ENCODE measurements at regions not wholly inside any gene's neighbourhood (a gene's known extent, or its start where the extent isn't known, plus 50 kb on each side); places are given as distances from the start of the nearest gene placed in this dataset.

DNA sequence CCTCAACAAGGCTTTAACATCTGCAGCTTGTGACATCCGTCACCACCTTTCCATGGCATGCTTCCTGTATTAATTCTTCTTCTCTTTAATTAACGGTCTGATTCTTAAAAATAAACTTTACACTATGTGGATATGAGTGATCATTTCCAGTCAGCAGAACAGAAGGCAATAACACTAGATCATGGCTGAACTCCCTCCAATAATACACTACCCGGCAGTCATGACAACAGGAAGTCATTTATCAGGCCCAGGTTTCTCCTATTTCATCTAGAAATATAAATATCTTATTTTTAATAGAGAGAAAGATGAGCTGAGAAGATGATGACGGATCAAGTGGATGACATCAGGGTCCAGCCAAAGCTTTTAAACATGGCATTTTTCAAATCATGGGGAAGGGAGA, 792.2 kb downstream of the SLC4A3 start:
- no peak for DNase-seq (ENCODE audit: low spot score)
- TF ChIP-seq HMGA2 (CRISPR knock-in tag; IDR thresholded peaks at IDR 0.05) (no peak), MYBL2 (CRISPR knock-in tag; IDR thresholded peaks at IDR 0.05) (no peak), CREB1 (CRISPR knock-in tag; IDR thresholded peaks at IDR 0.05) (no peak), RORB (CRISPR knock-in tag; IDR thresholded peaks at IDR 0.05) (no peak), TCF7 (CRISPR knock-in tag; IDR thresholded peaks at IDR 0.05; ENCODE audit: low read depth) (no peak), ZNF232 (CRISPR knock-in tag; IDR thresholded peaks at IDR 0.05) (no peak), SMAD4 (CRISPR knock-in tag; IDR thresholded peaks at IDR 0.05) (no peak), IRF2 (CRISPR knock-in tag; IDR thresholded peaks at IDR 0.05; ENCODE audit: borderline replicate concordance, low read depth) (no peak), TEAD4 (CRISPR knock-in tag; IDR thresholded peaks at IDR 0.05) (no peak), ESRRA (CRISPR knock-in tag; IDR thresholded peaks at IDR 0.05; ENCODE audit: borderline replicate concordance) (no peak), NR2C2 (CRISPR knock-in tag; IDR thresholded peaks at IDR 0.05) (no peak)
- TF ChIP-seq, protein P1, sequence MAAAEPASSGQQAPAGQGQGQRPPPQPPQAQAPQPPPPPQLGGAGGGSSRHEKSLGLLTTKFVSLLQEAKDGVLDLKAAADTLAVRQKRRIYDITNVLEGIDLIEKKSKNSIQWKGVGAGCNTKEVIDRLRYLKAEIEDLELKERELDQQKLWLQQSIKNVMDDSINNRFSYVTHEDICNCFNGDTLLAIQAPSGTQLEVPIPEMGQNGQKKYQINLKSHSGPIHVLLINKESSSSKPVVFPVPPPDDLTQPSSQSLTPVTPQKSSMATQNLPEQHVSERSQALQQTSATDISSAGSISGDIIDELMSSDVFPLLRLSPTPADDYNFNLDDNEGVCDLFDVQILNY (CRISPR knock-in tag; IDR thresholded peaks at IDR 0.05): no peak
- TF ChIP-seq, protein P2, sequence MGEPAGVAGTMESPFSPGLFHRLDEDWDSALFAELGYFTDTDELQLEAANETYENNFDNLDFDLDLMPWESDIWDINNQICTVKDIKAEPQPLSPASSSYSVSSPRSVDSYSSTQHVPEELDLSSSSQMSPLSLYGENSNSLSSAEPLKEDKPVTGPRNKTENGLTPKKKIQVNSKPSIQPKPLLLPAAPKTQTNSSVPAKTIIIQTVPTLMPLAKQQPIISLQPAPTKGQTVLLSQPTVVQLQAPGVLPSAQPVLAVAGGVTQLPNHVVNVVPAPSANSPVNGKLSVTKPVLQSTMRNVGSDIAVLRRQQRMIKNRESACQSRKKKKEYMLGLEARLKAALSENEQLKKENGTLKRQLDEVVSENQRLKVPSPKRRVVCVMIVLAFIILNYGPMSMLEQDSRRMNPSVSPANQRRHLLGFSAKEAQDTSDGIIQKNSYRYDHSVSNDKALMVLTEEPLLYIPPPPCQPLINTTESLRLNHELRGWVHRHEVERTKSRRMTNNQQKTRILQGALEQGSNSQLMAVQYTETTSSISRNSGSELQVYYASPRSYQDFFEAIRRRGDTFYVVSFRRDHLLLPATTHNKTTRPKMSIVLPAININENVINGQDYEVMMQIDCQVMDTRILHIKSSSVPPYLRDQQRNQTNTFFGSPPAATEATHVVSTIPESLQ (CRISPR knock-in tag; IDR thresholded peaks at IDR 0.05): no peak
- TF ChIP-seq, protein P3, sequence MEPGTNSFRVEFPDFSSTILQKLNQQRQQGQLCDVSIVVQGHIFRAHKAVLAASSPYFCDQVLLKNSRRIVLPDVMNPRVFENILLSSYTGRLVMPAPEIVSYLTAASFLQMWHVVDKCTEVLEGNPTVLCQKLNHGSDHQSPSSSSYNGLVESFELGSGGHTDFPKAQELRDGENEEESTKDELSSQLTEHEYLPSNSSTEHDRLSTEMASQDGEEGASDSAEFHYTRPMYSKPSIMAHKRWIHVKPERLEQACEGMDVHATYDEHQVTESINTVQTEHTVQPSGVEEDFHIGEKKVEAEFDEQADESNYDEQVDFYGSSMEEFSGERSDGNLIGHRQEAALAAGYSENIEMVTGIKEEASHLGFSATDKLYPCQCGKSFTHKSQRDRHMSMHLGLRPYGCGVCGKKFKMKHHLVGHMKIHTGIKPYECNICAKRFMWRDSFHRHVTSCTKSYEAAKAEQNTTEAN (CRISPR knock-in tag; IDR thresholded peaks at IDR 0.05): no peak
- TF ChIP-seq, protein P4, sequence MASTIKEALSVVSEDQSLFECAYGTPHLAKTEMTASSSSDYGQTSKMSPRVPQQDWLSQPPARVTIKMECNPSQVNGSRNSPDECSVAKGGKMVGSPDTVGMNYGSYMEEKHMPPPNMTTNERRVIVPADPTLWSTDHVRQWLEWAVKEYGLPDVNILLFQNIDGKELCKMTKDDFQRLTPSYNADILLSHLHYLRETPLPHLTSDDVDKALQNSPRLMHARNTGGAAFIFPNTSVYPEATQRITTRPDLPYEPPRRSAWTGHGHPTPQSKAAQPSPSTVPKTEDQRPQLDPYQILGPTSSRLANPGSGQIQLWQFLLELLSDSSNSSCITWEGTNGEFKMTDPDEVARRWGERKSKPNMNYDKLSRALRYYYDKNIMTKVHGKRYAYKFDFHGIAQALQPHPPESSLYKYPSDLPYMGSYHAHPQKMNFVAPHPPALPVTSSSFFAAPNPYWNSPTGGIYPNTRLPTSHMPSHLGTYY (CRISPR knock-in tag; IDR thresholded peaks at IDR 0.05): no peak
- TF ChIP-seq, protein P5, sequence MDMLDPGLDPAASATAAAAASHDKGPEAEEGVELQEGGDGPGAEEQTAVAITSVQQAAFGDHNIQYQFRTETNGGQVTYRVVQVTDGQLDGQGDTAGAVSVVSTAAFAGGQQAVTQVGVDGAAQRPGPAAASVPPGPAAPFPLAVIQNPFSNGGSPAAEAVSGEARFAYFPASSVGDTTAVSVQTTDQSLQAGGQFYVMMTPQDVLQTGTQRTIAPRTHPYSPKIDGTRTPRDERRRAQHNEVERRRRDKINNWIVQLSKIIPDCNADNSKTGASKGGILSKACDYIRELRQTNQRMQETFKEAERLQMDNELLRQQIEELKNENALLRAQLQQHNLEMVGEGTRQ (CRISPR knock-in tag; IDR thresholded peaks at IDR 0.05): no peak
- Mint-ChIP-seq H3K27me3 (ENCODE audit: low read depth) (no peaks in the 10 kb centered on the region; the same call in 1 of the 2 replicates), H3K36me3 (peaks cover 12% of the 10 kb centered on the region), H3K27ac (no peak overlapping the region), H3K9me3 (peaks cover 32% of the 10 kb centered on the region), H3K4me1 (peaks cover 33% of the 10 kb centered on the region), H3K4me3 (no peak overlapping the region)
- POLR2A ChIA-PET: no interaction called here
- no peak for ATAC-seq
- CTCF ChIA-PET: interaction anchor here (1.0 kb wide), 1 partner anchor 41 kb away, joined by 3 read pairs; no protein-coding TSS in a partner anchor

DNA sequence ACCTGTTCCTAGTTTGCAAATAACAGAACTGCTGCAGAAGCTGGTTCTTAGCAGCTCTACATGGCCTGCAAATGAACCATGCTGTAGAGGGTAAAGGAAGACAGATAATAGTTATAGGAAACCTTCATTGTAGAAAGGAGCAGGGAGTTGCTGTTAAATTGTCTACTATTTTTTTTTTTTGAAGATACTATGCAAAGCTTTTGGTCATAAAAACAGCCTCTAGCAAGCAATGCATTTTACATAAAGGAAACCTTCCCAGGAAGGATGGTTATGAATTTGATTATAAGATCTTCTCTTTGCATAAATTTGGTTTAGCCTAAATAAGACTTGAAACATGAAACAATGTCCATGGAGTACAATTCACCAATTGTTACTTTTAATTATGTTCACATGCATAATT, 793.4 kb downstream of the SLC4A3 start:
- Mint-ChIP-seq H3K27me3 (ENCODE audit: low read depth) (no peaks in the 10 kb centered on the region; the same call in 1 of the 2 replicates), H3K9me3 (peaks cover 20% of the 10 kb centered on the region), H3K36me3 (peaks cover 12% of the 10 kb centered on the region), H3K4me1 (peaks cover 33% of the 10 kb centered on the region), H3K27ac (no peak overlapping the region), H3K4me3 (no peak overlapping the region)
- ATAC-seq (no peak), DNase-seq (ENCODE audit: low spot score) (no peak)
- ChIA-PET CTCF (interaction anchor here (1.0 kb wide), 1 partner anchor 39 kb away, joined by 3 read pairs; no protein-coding TSS in a partner anchor), POLR2A (no interaction called here)
- TF ChIP-seq, protein P6, sequence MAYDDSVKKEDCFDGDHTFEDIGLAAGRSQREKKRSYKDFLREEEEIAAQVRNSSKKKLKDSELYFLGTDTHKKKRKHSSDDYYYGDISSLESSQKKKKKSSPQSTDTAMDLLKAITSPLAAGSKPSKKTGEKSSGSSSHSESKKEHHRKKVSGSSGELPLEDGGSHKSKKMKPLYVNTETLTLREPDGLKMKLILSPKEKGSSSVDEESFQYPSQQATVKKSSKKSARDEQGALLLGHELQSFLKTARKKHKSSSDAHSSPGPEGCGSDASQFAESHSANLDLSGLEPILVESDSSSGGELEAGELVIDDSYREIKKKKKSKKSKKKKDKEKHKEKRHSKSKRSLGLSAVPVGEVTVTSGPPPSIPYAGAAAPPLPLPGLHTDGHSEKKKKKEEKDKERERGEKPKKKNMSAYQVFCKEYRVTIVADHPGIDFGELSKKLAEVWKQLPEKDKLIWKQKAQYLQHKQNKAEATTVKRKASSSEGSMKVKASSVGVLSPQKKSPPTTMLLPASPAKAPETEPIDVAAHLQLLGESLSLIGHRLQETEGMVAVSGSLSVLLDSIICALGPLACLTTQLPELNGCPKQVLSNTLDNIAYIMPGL (CRISPR knock-in tag; IDR thresholded peaks at IDR 0.05): no peak
- no peak for TF ChIP-seq CREB1 (CRISPR knock-in tag; IDR thresholded peaks at IDR 0.05)
- TF ChIP-seq, protein P7, sequence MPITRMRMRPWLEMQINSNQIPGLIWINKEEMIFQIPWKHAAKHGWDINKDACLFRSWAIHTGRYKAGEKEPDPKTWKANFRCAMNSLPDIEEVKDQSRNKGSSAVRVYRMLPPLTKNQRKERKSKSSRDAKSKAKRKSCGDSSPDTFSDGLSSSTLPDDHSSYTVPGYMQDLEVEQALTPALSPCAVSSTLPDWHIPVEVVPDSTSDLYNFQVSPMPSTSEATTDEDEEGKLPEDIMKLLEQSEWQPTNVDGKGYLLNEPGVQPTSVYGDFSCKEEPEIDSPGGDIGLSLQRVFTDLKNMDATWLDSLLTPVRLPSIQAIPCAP (CRISPR knock-in tag; IDR thresholded peaks at IDR 0.05): no peak
- TF ChIP-seq MXD4 (CRISPR knock-in tag; IDR thresholded peaks at IDR 0.05; ENCODE audit: borderline replicate concordance): no peak
- no peak for TF ChIP-seq ZNF416 (CRISPR knock-in tag; IDR thresholded peaks at IDR 0.05)
- no peak for TF ChIP-seq OVOL2 (CRISPR knock-in tag; IDR thresholded peaks at IDR 0.05; ENCODE audit: borderline replicate concordance)
- TF ChIP-seq ZNF138 (CRISPR knock-in tag; conservative IDR thresholded peaks at IDR 0.05): no peak
- TF ChIP-seq ZNF317 (CRISPR knock-in tag; IDR thresholded peaks at IDR 0.05; ENCODE audit: borderline replicate concordance, low read depth): no peak
- no peak for TF ChIP-seq ATF1 (CRISPR knock-in tag; IDR thresholded peaks at IDR 0.05)
- TF ChIP-seq SMAD3 (CRISPR knock-in tag; IDR thresholded peaks at IDR 0.05; ENCODE audit: borderline replicate concordance): no peak

Measured in WTC11 (cell line).